ENCODE measurements at regions not wholly inside any gene's neighbourhood (a gene's known extent, or its start where the extent isn't known, plus 50 kb on each side); places are given as distances from the start of the nearest gene placed in this dataset.
"Not testable (repeated sequence)": the region's sequence is repeated elsewhere in the genome, so short reads cannot be mapped to it uniquely, and the experiment has no call there.

DNA sequence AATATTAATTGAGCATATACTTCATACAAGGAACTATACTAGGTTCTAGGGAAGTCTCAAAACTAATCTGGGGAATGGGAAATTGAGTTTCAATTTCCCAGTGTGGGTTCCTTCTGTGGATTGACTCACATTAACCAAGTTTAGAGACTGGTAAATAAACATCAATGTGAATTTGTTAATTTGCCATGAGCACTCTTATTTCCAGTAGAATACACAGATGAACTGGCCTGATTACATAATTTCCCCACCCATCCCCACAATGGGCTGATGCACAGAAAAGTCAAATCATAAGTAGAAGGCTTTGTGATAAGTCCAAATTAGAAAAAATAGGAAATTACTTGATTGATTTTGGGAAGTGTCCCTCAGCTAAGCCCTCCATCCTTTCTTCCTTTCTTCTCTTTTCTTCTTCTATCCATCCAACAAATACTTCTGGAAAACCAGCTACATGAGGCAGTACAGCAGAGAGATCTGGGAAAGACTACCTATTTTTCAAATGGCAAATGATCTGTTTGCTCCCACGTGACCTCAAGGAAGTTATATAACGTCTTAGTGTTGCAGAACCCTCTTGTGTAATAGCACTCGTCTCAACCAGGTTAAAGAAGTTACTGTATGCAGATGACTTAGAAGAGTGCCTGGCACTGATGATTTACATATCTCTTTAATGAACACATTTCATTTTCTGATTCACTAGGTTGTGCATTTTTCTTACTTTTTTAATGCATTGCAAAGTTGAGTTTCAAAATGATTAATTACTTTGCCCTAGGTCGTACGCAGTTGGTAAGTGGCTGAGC is 312.3 kb downstream of the SV2B start:
- no peak for TF ChIP-seq CTCF (IDR thresholded peaks at IDR 0.05; ENCODE audit: low read depth, low read length, missing control alignments)
- no peak for DNase-seq (ENCODE audit: extremely low read depth, low read depth)

GRCh38 chr15:91413142-91413541 is 313.1 kb downstream of the SV2B start:
- TF ChIP-seq CTCF (IDR thresholded peaks at IDR 0.05; ENCODE audit: low read depth, low read length, missing control alignments): no peak
- no peak overlapping the region for H3K4me3 ChIP-seq (replicated peaks; ENCODE audit: low read depth, low read length)
- no peak for DNase-seq (ENCODE audit: extremely low read depth, low read depth)

More for the DNA sequence above, 312.3 kb downstream of the SV2B start:
- H3K4me3 ChIP-seq (replicated peaks; ENCODE audit: low read depth, low read length): no peak overlapping the region

- DNase-seq (ENCODE audit: extremely low read depth, low read depth): no peak
- no peak for TF ChIP-seq CTCF (IDR thresholded peaks at IDR 0.05; ENCODE audit: low read depth, low read length, missing control alignments)
- no peak overlapping the region for H3K4me3 ChIP-seq (replicated peaks; ENCODE audit: low read depth, low read length)
Observed at GRCh38 chr15:91414124-91414523, 314.1 kb downstream of the SV2B start.

GRCh38 chr15:91415258-91415657 is 315.2 kb downstream of the SV2B start:
- not testable (repeated sequence) for DNase-seq (ENCODE audit: extremely low read depth, low read depth); H3K4me3 ChIP-seq (replicated peaks; ENCODE audit: low read depth, low read length)

GRCh38 chr15:91420689-91421088 is 320.6 kb downstream of the SV2B start:
- no peak overlapping the region for H3K4me3 ChIP-seq (replicated peaks; ENCODE audit: low read depth, low read length)
- TF ChIP-seq CTCF (IDR thresholded peaks at IDR 0.05; ENCODE audit: low read depth, low read length, missing control alignments): no peak

GRCh38 chr15:91422797-91423196 is 322.7 kb downstream of the SV2B start:
- TF ChIP-seq CTCF (IDR thresholded peaks at IDR 0.05; ENCODE audit: low read depth, low read length, missing control alignments): no peak
- H3K4me3 ChIP-seq (replicated peaks; ENCODE audit: low read depth, low read length): no peak overlapping the region
- DNase-seq (ENCODE audit: extremely low read depth, low read depth): no peak

More at GRCh38 chr15:91420689-91421088, 320.6 kb downstream of the SV2B start:
- DNase-seq (ENCODE audit: extremely low read depth, low read depth): no peak

DNA sequence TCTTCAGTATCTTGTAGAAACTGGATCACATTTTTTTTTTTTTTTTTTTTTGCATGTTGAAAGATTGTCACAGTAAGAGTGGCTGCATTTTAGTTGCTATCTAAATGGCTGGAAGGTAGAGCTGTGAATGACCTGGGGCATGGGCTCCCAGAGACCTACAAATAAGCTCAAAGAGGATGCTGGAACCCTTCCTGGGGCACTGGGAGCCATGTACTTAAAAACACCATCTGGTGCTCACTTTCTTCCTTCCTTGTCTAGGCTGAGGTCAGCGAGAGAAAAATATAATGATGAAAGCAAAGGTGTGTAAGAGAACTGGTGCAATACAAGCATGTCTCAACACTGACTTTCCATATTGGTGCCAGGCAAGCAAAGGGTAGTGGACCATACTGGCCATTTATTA is 323.9 kb downstream of the SV2B start:
- H3K4me3 ChIP-seq (replicated peaks; ENCODE audit: low read depth, low read length): no peak overlapping the region
- DNase-seq (ENCODE audit: extremely low read depth, low read depth): no peak
- TF ChIP-seq CTCF (IDR thresholded peaks at IDR 0.05; ENCODE audit: low read depth, low read length, missing control alignments): no peak
